GM12873 (cell line): ENCODE measurements at regions not wholly inside any gene's neighbourhood (a gene's known extent, or its start where the extent isn't known, plus 50 kb on each side); places are given as distances from the start of the nearest gene placed in this dataset.

Source experiments
- TF ChIP-seq, protein P1 (sequence below): IDR thresholded peaks from 2 replicates; pipeline ENCODE4 v1.5.1; 2012; ENCODE audit warnings: low read depth, mild to moderate bottlenecking, moderate library complexity, low read length, control low read depth; ENCODE audit not compliant: insufficient read depth; ENCODE audit errors: missing control alignments

DNA sequence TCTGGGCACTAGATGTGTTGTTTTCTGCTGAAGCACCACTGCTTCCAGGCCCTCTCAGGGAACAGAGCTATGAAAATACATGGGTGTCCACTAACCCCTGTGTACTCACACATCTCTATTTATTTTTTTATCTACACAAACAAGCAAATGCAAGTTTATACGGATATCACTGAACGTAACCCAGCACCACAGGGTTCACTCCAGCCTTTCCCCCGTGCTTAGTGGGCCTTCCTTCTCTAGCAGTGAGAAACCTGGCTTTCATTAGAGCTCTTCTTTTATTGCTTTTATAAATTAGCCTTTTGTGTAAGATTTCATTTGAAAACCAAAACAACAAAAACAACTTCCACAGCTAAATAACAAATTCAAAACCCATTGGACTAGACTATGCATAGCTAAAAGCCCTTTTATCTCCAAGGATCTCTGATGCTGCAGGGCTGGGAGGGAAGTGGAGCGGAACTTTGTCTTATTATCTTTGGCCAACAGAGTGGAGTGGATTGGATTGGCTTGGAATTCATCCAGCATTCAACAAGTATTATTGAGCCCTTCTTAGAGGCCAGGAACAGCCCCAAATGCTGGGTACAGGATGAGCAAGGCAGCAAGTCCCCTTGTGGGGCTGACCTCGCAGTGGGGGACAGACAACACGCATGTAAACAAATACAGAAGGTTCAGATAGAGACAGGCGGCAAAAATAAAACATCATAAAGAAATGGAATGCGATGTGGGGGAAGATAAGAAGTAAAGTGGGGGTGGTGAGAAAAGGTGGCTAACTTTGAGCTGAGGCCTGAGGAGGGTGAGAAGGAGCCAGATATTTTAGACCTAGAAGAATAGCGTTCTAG lies 371.8 kb upstream of the POU3F1 start:
- TF ChIP-seq, protein P1, sequence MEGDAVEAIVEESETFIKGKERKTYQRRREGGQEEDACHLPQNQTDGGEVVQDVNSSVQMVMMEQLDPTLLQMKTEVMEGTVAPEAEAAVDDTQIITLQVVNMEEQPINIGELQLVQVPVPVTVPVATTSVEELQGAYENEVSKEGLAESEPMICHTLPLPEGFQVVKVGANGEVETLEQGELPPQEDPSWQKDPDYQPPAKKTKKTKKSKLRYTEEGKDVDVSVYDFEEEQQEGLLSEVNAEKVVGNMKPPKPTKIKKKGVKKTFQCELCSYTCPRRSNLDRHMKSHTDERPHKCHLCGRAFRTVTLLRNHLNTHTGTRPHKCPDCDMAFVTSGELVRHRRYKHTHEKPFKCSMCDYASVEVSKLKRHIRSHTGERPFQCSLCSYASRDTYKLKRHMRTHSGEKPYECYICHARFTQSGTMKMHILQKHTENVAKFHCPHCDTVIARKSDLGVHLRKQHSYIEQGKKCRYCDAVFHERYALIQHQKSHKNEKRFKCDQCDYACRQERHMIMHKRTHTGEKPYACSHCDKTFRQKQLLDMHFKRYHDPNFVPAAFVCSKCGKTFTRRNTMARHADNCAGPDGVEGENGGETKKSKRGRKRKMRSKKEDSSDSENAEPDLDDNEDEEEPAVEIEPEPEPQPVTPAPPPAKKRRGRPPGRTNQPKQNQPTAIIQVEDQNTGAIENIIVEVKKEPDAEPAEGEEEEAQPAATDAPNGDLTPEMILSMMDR: no peak

DNA sequence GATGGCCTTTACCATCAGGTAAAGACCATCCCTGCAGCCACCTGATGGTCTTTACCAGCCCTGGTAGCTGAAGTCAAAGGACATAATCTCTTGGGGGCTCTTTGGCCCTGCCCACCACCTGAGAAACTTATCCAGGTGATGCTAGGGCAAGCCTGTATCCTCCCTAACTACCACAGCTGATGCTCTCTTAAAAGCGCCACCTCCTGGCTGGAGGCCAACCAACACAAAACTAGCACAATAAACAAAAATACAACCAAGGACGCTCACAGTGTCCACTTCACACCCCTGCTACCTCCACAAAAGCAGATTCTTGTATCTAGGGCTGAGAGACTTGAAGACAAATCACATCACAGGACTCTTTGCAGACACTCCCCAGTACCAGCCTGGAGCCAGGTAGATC lies 357.1 kb upstream of the POU3F1 start:
- TF ChIP-seq, protein P1: peak; percentile 38

DNA sequence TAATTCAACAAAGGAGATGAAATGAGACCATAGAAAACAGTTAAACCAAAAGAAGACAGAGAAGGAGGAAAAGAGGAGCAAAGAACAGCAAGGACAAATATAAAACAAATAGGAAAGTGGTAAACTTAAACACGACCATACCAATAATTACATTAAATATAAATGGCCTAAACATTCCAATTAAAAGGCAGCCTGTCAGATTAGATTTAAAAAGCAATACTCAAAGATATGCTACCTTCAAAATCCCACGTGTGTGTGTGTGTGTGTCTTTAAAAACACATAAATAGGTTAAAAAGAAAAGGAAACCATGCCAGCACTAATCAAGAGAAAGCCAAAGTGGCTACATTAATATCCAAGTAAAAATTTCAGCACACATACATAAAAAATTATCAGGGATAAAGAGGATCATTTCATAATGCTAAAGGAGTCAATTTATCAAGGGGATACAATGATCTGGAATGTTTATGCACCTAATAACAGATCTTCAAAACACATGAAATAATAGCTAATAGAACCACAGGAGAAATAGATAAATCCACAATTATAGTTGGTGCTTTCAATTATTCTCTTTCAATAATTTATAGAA lies 355.7 kb upstream of the POU3F1 start:
- TF ChIP-seq, protein P1: no peak

DNA sequence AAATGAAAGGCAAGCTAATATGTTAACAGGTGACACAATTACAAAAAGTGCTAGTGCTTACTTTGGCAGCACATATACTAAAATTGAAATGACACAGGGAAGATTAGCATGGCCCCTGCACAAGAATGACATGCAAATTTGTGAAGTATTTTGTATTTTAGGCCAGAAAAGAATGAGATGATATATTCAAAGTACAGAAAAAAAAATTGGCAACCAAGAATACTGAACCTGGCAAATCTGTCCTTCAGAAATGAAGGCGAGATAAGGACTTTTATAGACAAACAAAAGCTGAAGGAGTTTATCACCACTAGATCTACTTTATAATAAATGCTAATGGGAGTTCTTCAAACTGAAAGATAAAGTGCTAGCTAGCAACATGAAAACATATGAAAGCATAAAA lies 350.0 kb upstream of the POU3F1 start:
- TF ChIP-seq, protein P1: no peak

DNA sequence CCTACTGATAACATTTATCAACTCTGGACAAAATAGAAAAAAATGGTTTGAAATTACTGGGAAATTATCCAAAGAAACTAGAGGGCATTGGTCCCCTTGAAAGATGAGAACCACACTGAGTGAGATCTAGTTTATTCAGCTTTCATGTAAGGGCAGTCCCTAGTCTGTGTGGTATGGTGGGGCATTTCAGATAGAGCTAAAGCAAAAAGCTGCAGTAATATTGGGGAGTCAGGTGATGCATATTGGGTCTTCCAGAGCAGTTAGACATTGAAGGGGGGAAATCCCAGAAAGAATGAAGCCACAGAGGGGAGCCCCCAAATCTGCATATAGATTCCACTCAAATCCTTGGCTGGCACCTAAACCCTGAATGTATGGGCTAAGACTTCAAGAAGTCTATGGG lies 347.7 kb upstream of the POU3F1 start:
- TF ChIP-seq, protein P1: no peak

DNA sequence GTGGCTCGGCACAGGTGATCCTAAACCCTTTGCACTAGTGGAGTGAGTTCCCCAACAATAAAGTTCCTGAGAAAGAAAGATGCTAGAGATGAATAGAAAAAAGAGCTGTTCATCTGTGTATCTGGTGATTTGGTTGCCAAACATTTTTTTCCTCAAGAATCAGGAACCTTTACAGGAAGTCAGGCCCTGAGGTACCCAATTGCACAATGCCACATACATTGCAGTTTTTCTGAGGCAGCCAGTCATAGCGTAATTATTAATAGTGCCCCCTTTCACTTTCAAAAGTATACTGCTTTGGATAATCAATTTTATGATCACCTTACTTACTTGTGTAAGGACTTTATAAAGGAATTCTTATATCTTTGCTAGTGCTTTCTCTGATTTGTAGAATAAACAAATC lies 346.3 kb upstream of the POU3F1 start:
- TF ChIP-seq, protein P1: no peak

DNA sequence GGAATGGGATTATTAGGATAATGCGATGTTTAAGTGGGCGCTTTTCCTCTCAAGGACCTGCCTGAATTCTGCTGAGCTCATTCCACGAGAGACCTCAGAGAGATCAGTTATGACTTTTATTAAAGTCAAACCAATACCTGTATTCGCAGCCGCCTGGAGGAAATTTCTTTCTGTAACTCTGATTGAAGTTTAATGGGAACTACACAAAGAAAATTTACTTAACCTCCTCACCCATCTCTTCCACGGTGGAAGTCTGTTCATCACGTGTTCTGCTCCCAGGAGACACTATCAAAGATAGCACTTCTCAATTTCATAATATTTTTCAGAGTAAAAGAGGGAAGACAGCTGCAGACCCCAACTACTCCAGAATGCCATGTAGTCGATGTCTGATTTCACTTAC lies 334.7 kb upstream of the POU3F1 start:
- TF ChIP-seq, protein P1: no peak
